Fibroblast of lung (primary cell): ENCODE measurements at regions not wholly inside any gene's neighbourhood (a gene's known extent, or its start where the extent isn't known, plus 50 kb on each side); places are given as distances from the start of the nearest gene placed in this dataset.

ENCODE experiments used
- DNase-seq, 2 donors: peaks; one replicate each; pipeline versions ENCODE4 v3.0.0 to v3.0.0-alpha.2; 2010; ENCODE audit warnings: low read depth in 2 of 2
- H2AFZ ChIP-seq: 2 replicates; pipeline ENCODE4 v1.5.1; 2012; ENCODE audit warnings: low read length, control low read depth, inconsistent platforms
- H3K27ac ChIP-seq: 2 replicates; pipeline ENCODE4 v1.5.1; 2011; ENCODE audit warnings: low read length, control low read depth; ENCODE audit not compliant: insufficient read depth
- H3K27me3 ChIP-seq: 2 replicates; pipeline ENCODE4 v1.5.1; 2011; ENCODE audit warnings: mild to moderate bottlenecking, low read length; ENCODE audit not compliant: control insufficient read depth, insufficient read depth
- H3K36me3 ChIP-seq: 2 replicates; pipeline ENCODE4 v1.5.1; 2011; ENCODE audit warnings: low read length; ENCODE audit not compliant: control insufficient read depth, insufficient read depth
- H3K4me1 ChIP-seq: 2 replicates; pipeline ENCODE4 v1.5.1; 2011; ENCODE audit warnings: low read length; ENCODE audit not compliant: control insufficient read depth, insufficient read depth; ENCODE audit errors: extremely low read depth
- H3K4me2 ChIP-seq: 2 replicates; pipeline ENCODE4 v1.5.1; 2011; ENCODE audit warnings: low read length, control low read depth; ENCODE audit not compliant: insufficient read depth; ENCODE audit errors: extremely low read depth
- H3K4me3 ChIP-seq, 4 experiments: fragments of 200-600 bp in 1 of 4; sonication (generic) in 1 of 4; replicated peaks in 1 of 4; 2 replicates each; pipeline ENCODE4 v1.5.1; 2011 to 2016; ENCODE audit warnings: low read length in 4 of 4, low read depth in 3 of 4, mild to moderate bottlenecking in 3 of 4, control low read depth in 2 of 4, inconsistent platforms in 1 of 4, mixed read lengths in 1 of 4; ENCODE audit not compliant: insufficient read depth in 1 of 4; ENCODE audit errors: control extremely low read depth in 1 of 4
- H3K79me2 ChIP-seq: 2 replicates; pipeline ENCODE4 v1.5.1; 2012; ENCODE audit warnings: mild to moderate bottlenecking, low read length, inconsistent platforms; ENCODE audit not compliant: control insufficient read depth, insufficient read depth
- H3K9ac ChIP-seq: 2 replicates; pipeline ENCODE4 v1.5.1; 2011; ENCODE audit warnings: mild to moderate bottlenecking, low read length, control low read depth; ENCODE audit not compliant: insufficient read depth
- H3K9me3 ChIP-seq: 2 replicates; pipeline ENCODE4 v1.5.1; 2012; ENCODE audit warnings: low read depth, low read length; ENCODE audit not compliant: control insufficient read depth, insufficient read depth
- H4K20me1 ChIP-seq: 2 replicates; pipeline ENCODE4 v1.5.1; 2011; ENCODE audit warnings: low read length; ENCODE audit not compliant: control insufficient read depth, insufficient read depth; ENCODE audit errors: extremely low read depth
- CTCF ChIP-seq, 2 donors: IDR thresholded peaks in 1 of 2; conservative IDR thresholded peaks in 1 of 2; 1 replicate in 1 of 2; 2 replicates in 1 of 2; pipeline ENCODE4 v1.5.1; 2011 to 2012; ENCODE audit warnings: low read length in 2 of 2, control low read depth in 1 of 2, inconsistent platforms in 1 of 2, low read depth in 1 of 2, mild to moderate bottlenecking in 1 of 2
- EZH2 ChIP-seq: IDR thresholded peaks from 2 replicates; pipeline ENCODE4 v1.5.1; 2012; ENCODE audit warnings: low read length, control low read depth, mild to moderate bottlenecking; ENCODE audit errors: missing control alignments

GRCh38 chr1:192941722-192942411 lies 117.3 kb downstream of the UCHL5 start:
- Histone ChIP-seq H2AFZ (no peak overlapping the region), H3K4me1 (no peaks in the 10 kb centered on the region), H3K36me3 (no peaks in the 10 kb centered on the region), H3K27me3 (no peaks in the 10 kb centered on the region), H4K20me1 (no peaks in the 10 kb centered on the region), H3K9me3 (no peaks in the 10 kb centered on the region), H3K4me2 (no peak overlapping the region), H3K9ac (no peak overlapping the region), H3K4me3 (no peak overlapping the region), H3K27ac (no peak overlapping the region), H3K79me2 (no peaks in the 10 kb centered on the region)
- no peak for TF ChIP-seq CTCF (conservative IDR thresholded peaks at IDR 0.05 in 1 of 2, IDR thresholded peaks at IDR 0.05 in 1 of 2; ENCODE audit: low read depth in 1 of 2, low read length in 2 of 2)
- no peak for TF ChIP-seq EZH2
- DNase-seq: no peak

GRCh38 chr1:192943108-192943507 lies 116.1 kb downstream of the UCHL5 start:
- Histone ChIP-seq H3K79me2 (no peaks in the 10 kb centered on the region), H3K9ac (no peak overlapping the region), H3K4me1 (no peaks in the 10 kb centered on the region), H3K27ac (no peak overlapping the region), H3K36me3 (no peaks in the 10 kb centered on the region), H3K27me3 (no peaks in the 10 kb centered on the region), H4K20me1 (no peaks in the 10 kb centered on the region), H3K9me3 (no peaks in the 10 kb centered on the region), H3K4me3 (no peak overlapping the region), H3K4me2 (no peak overlapping the region), H2AFZ (no peak overlapping the region)
- TF ChIP-seq CTCF (conservative IDR thresholded peaks at IDR 0.05 in 1 of 2, IDR thresholded peaks at IDR 0.05 in 1 of 2; ENCODE audit: low read depth in 1 of 2, low read length in 2 of 2) (no peak), EZH2 (no peak)
- DNase-seq: peak in 1 of 2 donors; percentile 65

GRCh38 chr1:192943522-192943921 lies 115.6 kb downstream of the UCHL5 start:
- H3K27me3 ChIP-seq: no peaks in the 10 kb centered on the region
- H3K79me2 ChIP-seq: no peaks in the 10 kb centered on the region
- no peaks in the 10 kb centered on the region for H3K4me1 ChIP-seq
- H3K36me3 ChIP-seq: no peaks in the 10 kb centered on the region
- TF ChIP-seq CTCF (conservative IDR thresholded peaks at IDR 0.05 in 1 of 2, IDR thresholded peaks at IDR 0.05 in 1 of 2; ENCODE audit: low read depth in 1 of 2, low read length in 2 of 2) (no peak), EZH2 (no peak)
- no peak overlapping the region for H3K27ac ChIP-seq
- H3K9ac ChIP-seq: no peak overlapping the region
- H2AFZ ChIP-seq: no peak overlapping the region
- no peak overlapping the region for H3K4me3 ChIP-seq
- no peak overlapping the region for H3K4me2 ChIP-seq
- H3K9me3 ChIP-seq: no peaks in the 10 kb centered on the region
- H4K20me1 ChIP-seq: no peaks in the 10 kb centered on the region
- DNase-seq: no peak
